BLaER1 treated with 17β-estradiol and CSF1 and Interleukin-3, amounts not matched to agents 10 nM and 100 nM (cell line): ENCODE measurements at regions not wholly inside any gene's neighbourhood (a gene's known extent, or its start where the extent isn't known, plus 50 kb on each side); places are given as distances from the start of the nearest gene placed in this dataset.

Source experiments
- H3K27ac ChIP-seq, 11 experiments: shearing (Covaris generic); formaldehyde crosslinking; 2 replicates each; pipeline ENCODE4 v1.8.1; 2022
- H3K27me3 ChIP-seq, 11 experiments: shearing (Covaris generic); formaldehyde crosslinking; 2 replicates each; pipeline ENCODE4 v1.8.1; 2022
- H3K36me3 ChIP-seq, 11 experiments: shearing (Covaris generic); formaldehyde crosslinking; 2 replicates each; pipeline ENCODE4 v1.8.1; 2022
- H3K4me1 ChIP-seq, 10 experiments: shearing (Covaris generic); formaldehyde crosslinking; 2 replicates each; pipeline ENCODE4 v1.8.1; 2022
- H3K4me2 ChIP-seq, 11 experiments: shearing (Covaris generic); formaldehyde crosslinking; 2 replicates each; pipeline ENCODE4 v1.8.1; 2022
- H3K4me3 ChIP-seq, 10 experiments: shearing (Covaris generic); formaldehyde crosslinking; 2 replicates each; pipeline ENCODE4 v1.8.1; 2022
- H3K9ac ChIP-seq, 11 experiments: shearing (Covaris generic); formaldehyde crosslinking; 2 replicates each; pipeline ENCODE4 v1.8.1; 2022
- H3K9me3 ChIP-seq, 11 experiments: shearing (Covaris generic); formaldehyde crosslinking; replicated peaks in 1 of 11; 2 replicates each; pipeline ENCODE4 v1.8.1; 2022
- H4K20me1 ChIP-seq, 11 experiments: shearing (Covaris generic); formaldehyde crosslinking; 2 replicates each; pipeline ENCODE4 v1.8.1; 2022
- Cebpa-rat ChIP-seq, 11 experiments: shearing (Covaris generic); IDR thresholded peaks; 2 replicates each; pipeline ENCODE4 v1.8.1; 2022

DNA sequence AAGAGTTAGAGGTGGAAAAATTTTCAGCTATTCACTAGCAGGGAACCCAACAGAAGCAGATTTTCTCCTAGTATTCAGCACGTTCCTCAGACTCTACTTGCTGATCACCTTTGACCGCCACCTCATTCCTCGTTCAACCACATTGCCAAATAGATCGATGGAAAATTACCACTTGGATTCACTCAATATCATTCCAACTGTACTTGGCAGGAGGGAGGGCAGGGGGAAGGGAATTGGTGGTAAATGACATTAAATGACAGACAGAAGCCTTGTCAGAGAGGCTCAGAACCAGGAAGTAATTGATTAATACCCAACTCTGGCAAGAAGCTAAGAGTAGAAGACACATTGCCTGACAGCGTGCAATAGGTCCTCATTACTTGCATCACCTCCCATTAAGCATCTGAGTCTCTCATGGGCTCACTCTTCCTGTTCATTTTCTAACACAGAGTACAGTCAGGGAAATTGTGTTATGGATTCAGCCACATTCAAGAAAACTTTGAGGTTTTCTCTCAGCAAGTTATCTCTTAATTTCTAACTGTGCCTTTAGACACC is 240.5 kb upstream of the FAT3 start:
- Histone ChIP-seq H3K9me3 (0 out of 22 replicates have a peak, but pooled peaks cover 0 to 7% (median 0%) of the 10 kb centered on the region in 11 experiments), H3K4me3 (no peak overlapping the region), H4K20me1 (no peaks in the 10 kb centered on the region), H3K9ac (no peak overlapping the region), H3K36me3 (no peaks in the 10 kb centered on the region), H3K4me1 (no peaks in the 10 kb centered on the region), H3K4me2 (no peak overlapping the region), H3K27ac (no peak overlapping the region), H3K27me3 (no peaks in the 10 kb centered on the region)
- TF ChIP-seq Cebpa-rat (IDR thresholded peaks at IDR 0.05): no peak

DNA sequence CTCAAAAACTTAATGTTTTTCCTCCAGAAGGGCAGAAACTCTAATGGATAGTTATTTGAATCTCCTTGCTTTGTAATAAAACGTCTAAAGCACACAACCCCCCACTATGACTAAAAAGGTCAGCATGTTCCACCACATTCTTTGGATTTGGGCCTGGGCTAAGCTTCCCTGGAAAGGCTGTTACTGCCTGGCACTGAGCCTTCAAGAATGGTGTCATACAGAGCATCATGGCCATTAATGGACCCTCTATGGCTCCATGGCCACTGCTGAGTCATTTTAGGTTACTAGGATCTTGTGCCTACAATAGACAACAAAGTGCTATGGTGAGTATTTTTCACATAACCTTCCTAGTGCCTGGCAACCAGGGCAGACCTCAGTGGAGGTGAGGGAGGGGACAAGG is 242.6 kb upstream of the FAT3 start:
- no peak overlapping the region for H3K4me2 ChIP-seq
- no peak overlapping the region for H3K4me3 ChIP-seq
- no peaks in the 10 kb centered on the region for H3K9me3 ChIP-seq
- no peaks in the 10 kb centered on the region for H4K20me1 ChIP-seq
- H3K9ac ChIP-seq: no peak overlapping the region
- no peaks in the 10 kb centered on the region for H3K4me1 ChIP-seq
- no peaks in the 10 kb centered on the region for H3K36me3 ChIP-seq
- H3K27ac ChIP-seq: no peak overlapping the region
- no peaks in the 10 kb centered on the region for H3K27me3 ChIP-seq
- TF ChIP-seq Cebpa-rat (IDR thresholded peaks at IDR 0.05): no peak

DNA sequence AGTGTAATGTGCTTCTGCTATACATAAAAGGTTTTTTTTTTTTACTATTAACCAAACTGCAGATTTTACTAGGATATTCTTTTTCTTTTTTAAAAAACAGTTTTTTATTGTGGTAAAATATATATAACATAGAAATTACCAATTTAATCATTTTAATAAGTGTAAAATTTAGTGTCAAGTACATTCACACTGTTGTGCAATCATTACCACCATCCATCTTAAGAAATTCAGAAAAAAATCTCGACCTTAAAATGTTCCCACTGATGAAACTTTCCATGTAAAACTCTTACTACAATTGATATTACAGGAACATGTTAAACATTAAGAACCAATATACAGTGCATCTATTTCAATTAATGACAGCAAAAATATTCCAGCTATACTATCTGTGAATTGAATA is 244.8 kb upstream of the FAT3 start:
- H3K9ac ChIP-seq: no peak overlapping the region
- no peaks in the 10 kb centered on the region for H4K20me1 ChIP-seq
- H3K9me3 ChIP-seq: no peaks in the 10 kb centered on the region
- H3K4me2 ChIP-seq: no peak overlapping the region
- no peaks in the 10 kb centered on the region for H3K36me3 ChIP-seq
- no peaks in the 10 kb centered on the region for H3K27me3 ChIP-seq
- H3K27ac ChIP-seq: no peak overlapping the region
- H3K4me3 ChIP-seq: no peak overlapping the region
- no peak for TF ChIP-seq Cebpa-rat (IDR thresholded peaks at IDR 0.05)
- no peaks in the 10 kb centered on the region for H3K4me1 ChIP-seq

DNA sequence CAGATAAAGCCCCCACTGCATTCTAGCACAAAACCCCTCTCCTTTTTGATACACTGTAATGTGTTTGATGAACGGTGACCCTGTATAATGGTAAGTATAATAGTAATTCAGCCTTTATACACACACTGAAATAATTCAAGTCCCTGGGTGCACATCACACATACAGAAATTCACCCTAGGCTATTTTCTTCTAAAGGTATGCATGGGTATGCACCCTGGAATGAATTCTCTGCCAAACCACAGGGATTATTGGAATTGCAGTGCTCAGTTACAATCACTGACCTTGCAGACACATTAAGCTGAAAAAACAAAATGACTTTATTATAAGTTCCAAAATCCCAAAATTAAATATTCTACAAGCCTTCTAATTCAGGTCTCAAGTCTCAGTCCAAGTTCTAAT is 245.9 kb upstream of the FAT3 start:
- Histone ChIP-seq H3K9me3 (no peaks in the 10 kb centered on the region), H3K4me2 (no peak overlapping the region), H3K27me3 (no peaks in the 10 kb centered on the region), H3K4me3 (no peak overlapping the region), H3K4me1 (no peaks in the 10 kb centered on the region), H4K20me1 (no peaks in the 10 kb centered on the region), H3K36me3 (no peaks in the 10 kb centered on the region), H3K27ac (no peak overlapping the region), H3K9ac (no peak overlapping the region)
- no peak for TF ChIP-seq Cebpa-rat (IDR thresholded peaks at IDR 0.05)

DNA sequence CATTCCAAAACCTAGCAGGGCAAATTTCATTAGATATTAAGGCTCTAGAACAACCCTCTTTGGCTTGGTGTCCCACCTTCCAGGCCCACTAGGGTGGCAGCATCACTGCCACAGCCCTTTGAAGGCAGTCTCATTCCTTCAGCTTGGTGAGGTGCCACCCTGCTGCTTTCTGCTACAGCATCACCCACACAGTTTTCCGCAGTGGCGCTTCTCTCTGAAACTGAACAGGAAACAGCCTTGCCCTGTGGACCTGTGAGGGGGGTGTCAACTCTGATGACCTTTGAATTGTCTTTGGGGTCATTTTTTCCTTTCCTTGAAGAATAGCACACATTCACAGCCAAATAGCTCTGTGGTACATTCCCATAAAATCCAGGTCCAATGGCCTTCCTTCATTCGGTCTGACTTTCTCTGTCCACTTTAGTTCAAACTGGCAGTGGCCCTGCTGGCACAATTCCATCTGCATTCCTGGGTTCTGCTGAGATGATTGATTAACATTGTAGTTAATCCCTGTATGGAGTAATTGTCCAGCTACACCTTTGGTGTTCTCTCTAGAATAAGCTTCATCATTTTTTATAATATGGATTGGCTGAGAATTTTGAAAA is 251.9 kb upstream of the FAT3 start:
- no peaks in the 10 kb centered on the region for H3K27me3 ChIP-seq
- H3K4me2 ChIP-seq: no peak overlapping the region
- H3K4me3 ChIP-seq: no peak overlapping the region
- no peaks in the 10 kb centered on the region for H4K20me1 ChIP-seq
- H3K4me1 ChIP-seq: peaks cover 0 to 5% (median 0%) of the 10 kb centered on the region in 10 experiments; a peak in 1 of 20 replicates
- H3K27ac ChIP-seq: no peak overlapping the region
- H3K9me3 ChIP-seq: no peaks in the 10 kb centered on the region
- H3K9ac ChIP-seq: no peak overlapping the region
- no peaks in the 10 kb centered on the region for H3K36me3 ChIP-seq
- no peak for TF ChIP-seq Cebpa-rat (IDR thresholded peaks at IDR 0.05)

DNA sequence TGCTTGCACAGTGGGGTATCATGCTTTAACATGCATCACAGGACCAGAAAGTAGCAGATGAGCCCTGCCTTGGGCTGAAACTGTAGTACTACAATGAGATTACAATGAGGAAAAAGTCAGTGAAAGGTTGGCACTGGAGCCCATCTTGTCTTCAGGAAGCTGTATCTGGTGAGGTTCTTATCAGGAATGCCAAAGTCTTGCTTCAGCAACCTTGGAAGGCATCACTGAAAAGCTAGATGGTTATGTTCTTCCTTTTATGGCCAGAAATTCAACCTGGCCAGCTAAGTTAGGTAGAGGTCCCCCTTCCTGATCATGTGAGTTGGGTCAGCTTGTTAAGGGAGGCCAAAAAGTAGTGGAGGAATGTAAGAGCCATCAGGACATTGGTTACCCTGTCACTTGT is 254.0 kb upstream of the FAT3 start:
- H3K27me3 ChIP-seq: no peaks in the 10 kb centered on the region
- no peaks in the 10 kb centered on the region for H4K20me1 ChIP-seq
- H3K27ac ChIP-seq: no peak overlapping the region
- H3K4me1 ChIP-seq: peaks cover 0 to 5% (median 0%) of the 10 kb centered on the region in 10 experiments; a peak in 1 of 20 replicates
- H3K9me3 ChIP-seq: no peaks in the 10 kb centered on the region
- no peaks in the 10 kb centered on the region for H3K36me3 ChIP-seq
- TF ChIP-seq Cebpa-rat (IDR thresholded peaks at IDR 0.05): no peak
- no peak overlapping the region for H3K4me3 ChIP-seq
- no peak overlapping the region for H3K9ac ChIP-seq
- no peak overlapping the region for H3K4me2 ChIP-seq

DNA sequence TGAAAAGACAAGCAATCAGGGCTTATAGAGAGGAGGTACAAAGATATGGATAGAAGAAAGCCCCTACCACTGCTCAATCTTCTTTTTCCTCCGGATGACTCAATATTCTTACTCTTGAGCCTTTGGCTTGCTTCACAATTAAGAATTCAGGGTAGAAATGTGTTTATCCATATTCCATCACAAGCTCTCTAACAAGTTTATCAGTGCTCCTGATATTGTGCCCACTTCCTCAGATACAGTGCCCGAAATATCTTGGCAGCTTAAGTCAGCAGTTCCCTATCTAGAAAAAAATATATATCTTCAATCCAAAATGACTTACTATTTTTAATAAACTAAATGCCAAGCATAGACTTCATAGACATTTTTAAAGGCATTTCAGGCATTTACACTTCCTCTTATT is 255.1 kb upstream of the FAT3 start:
- H3K27me3 ChIP-seq: no peaks in the 10 kb centered on the region
- TF ChIP-seq Cebpa-rat (IDR thresholded peaks at IDR 0.05): no peak
- H3K9ac ChIP-seq: no peak overlapping the region
- H3K36me3 ChIP-seq: no peaks in the 10 kb centered on the region
- no peak overlapping the region for H3K4me3 ChIP-seq
- H3K27ac ChIP-seq: no peak overlapping the region
- H3K4me2 ChIP-seq: no peak overlapping the region
- no peaks in the 10 kb centered on the region for H4K20me1 ChIP-seq
- no peaks in the 10 kb centered on the region for H3K9me3 ChIP-seq
- peaks cover 0 to 5% (median 0%) of the 10 kb centered on the region in 10 experiments; a peak in 1 of 20 replicates for H3K4me1 ChIP-seq

DNA sequence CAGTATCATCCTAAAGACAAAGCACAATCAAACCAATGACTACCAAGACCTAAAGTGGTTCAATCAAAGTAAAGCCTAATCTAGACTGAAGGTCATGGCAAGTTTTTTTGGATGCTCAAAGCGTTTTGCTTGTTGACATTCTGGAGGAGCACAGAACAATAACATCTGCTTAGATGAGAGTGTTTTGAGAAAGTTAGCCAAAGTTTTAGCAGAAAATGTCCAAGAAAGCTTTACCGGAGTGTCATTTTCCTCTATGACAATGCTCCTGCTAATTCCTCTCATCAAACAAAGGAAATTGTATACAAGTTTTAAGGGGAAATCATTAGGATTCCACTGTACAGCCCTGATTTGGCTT is 256.9 kb upstream of the FAT3 start:
- Histone ChIP-seq H3K9ac (no peak overlapping the region), H3K4me2 (no peak overlapping the region)
- no peak for TF ChIP-seq Cebpa-rat (IDR thresholded peaks at IDR 0.05)

DNA sequence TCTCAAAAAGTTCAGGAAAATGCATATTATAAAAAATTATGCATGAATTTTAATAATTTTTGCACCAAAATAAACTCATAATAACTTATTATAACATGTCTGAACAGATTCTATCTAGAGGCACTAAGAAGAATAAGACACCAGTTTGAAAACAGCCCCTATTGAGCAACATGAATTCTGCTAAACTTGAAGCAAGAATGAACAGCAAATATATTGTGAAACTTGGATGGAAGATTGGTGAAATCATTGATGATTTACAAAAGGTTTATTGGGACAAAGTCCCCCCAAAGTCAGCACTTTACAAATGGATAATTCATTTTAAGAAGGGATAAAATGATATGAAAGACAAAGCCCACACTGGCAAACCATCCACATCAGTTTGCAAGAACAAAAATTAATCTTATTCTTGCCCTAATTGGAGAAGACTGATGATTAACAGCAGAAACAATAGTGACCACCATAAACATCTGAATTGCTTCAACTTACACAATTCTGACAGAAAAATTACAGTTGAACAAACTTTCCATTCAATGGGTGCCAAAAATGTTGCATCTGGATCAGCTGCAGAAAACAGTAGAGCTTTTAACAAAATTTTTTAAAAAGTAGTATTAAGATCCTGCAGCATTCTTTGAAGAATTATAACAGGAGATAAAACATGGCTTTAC is 257.5 kb upstream of the FAT3 start:
- no peak overlapping the region for H3K4me2 ChIP-seq
- no peaks in the 10 kb centered on the region for H3K9me3 ChIP-seq

More for the DNA sequence above, 256.9 kb upstream of the FAT3 start:
- H3K9me3 ChIP-seq: no peaks in the 10 kb centered on the region
- no peak overlapping the region for H3K27ac ChIP-seq
- H3K4me1 ChIP-seq: peaks cover 0 to 5% (median 0%) of the 10 kb centered on the region in 10 experiments; a peak in 1 of 20 replicates
- no peak overlapping the region for H3K4me3 ChIP-seq
- H3K27me3 ChIP-seq: no peaks in the 10 kb centered on the region
- H3K36me3 ChIP-seq: no peaks in the 10 kb centered on the region
- H4K20me1 ChIP-seq: no peaks in the 10 kb centered on the region

DNA sequence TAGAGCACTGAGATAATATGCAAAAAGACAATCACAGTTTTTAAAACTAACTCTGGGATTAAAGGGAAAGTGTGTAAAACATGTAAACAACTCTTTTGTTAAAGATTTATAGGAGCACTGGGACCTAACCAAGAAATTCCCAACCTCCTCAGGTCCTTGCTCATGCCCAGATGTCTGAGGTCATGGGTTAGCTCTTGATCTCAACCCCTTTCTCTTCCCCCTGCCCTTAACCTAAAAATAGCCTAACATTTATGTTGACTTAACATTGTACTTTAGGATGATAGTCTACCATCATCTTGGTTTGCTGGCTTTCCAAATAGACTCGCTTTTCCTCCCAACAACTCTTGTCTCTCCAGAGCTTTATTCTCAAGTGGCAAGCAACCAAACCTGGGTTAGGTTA is 258.2 kb upstream of the FAT3 start:
- H3K9me3 ChIP-seq: peaks cover under 1 to 7% (median 3%) of the 10 kb centered on the region in 11 experiments; a peak in 13 of 22 replicates
- no peak overlapping the region for H3K27ac ChIP-seq
- H3K9ac ChIP-seq: no peak overlapping the region
- no peak for TF ChIP-seq Cebpa-rat (IDR thresholded peaks at IDR 0.05)
- H3K36me3 ChIP-seq: no peaks in the 10 kb centered on the region
- H3K27me3 ChIP-seq: no peaks in the 10 kb centered on the region
- H4K20me1 ChIP-seq: no peaks in the 10 kb centered on the region
- no peaks in the 10 kb centered on the region for H3K4me1 ChIP-seq
- no peak overlapping the region for H3K4me3 ChIP-seq
- no peak overlapping the region for H3K4me2 ChIP-seq

More for the DNA sequence above, 257.5 kb upstream of the FAT3 start:
- H3K4me3 ChIP-seq: no peak overlapping the region
- H3K9ac ChIP-seq: no peak overlapping the region
- H4K20me1 ChIP-seq: no peaks in the 10 kb centered on the region
- H3K36me3 ChIP-seq: no peaks in the 10 kb centered on the region
- TF ChIP-seq Cebpa-rat (IDR thresholded peaks at IDR 0.05): no peak
- peaks cover 0 to 5% (median 0%) of the 10 kb centered on the region in 10 experiments; a peak in 1 of 20 replicates for H3K4me1 ChIP-seq
- H3K27me3 ChIP-seq: no peaks in the 10 kb centered on the region
- H3K27ac ChIP-seq: no peak overlapping the region
